BE2C (cell line): ENCODE measurements at regions not wholly inside any gene's neighbourhood (a gene's known extent, or its start where the extent isn't known, plus 50 kb on each side); places are given as distances from the start of the nearest gene placed in this dataset.

ENCODE experiments used
- DNase-seq: peaks from one replicate; pipeline ENCODE4 v3.0.0-alpha.2; 2020
- H3K27me3 ChIP-seq: fragments of 250-450 bp; sonication (Bioruptor Pico); 2 replicates; pipeline ENCODE4 v1.5.1; 2020; ENCODE audit warnings: mild to moderate bottlenecking
- H3K36me3 ChIP-seq: fragments of 250-450 bp; sonication (Bioruptor Pico); 2 replicates; pipeline ENCODE4 v1.5.1; 2020; ENCODE audit warnings: mild to moderate bottlenecking
- H3K4me1 ChIP-seq: fragments of 250-450 bp; sonication (Bioruptor Pico); 2 replicates; pipeline ENCODE4 v1.5.1; 2020
- H3K4me3 ChIP-seq: 2 replicates; pipeline ENCODE4 v1.5.1; 2011; ENCODE audit warnings: low read depth, low read length
- H3K9me3 ChIP-seq: fragments of 250-450 bp; sonication (Bioruptor Pico); 2 replicates; pipeline ENCODE4 v1.5.1; 2020
- CTCF ChIP-seq: IDR thresholded peaks from 2 replicates; pipeline ENCODE4 v1.5.1; 2012; ENCODE audit warnings: mild to moderate bottlenecking, low read depth, low read length

DNA sequence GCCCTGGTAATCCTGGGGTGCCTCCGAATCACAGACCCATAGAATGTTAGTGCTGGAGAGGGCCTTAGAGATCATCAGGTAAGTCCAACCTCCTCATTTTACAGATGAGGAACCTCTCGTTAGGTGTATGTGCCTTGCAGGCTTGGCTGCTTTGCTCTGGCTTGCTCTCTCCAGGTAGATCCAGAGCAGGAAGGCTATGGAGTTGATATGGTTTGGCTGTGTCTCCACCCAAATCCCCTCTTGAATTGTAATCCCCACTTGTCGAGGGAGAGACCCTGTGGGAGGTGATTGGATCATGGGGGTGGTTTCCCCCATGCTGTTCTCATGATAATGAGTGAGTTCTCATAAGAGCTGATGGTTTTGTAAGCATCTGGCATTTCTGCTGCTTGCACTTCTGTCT, 186.0 kb upstream of the PLXNA2 start:
- peaks cover 13% of the 10 kb centered on the region for H3K4me1 ChIP-seq
- DNase-seq: no peak
- TF ChIP-seq CTCF: no peak

GRCh38 chr1:208431721-208432120, 187.5 kb upstream of the PLXNA2 start:
- Histone ChIP-seq H3K27me3 (no peaks in the 10 kb centered on the region), H3K36me3 (no peaks in the 10 kb centered on the region), H3K4me1 (peaks cover 13% of the 10 kb centered on the region), H3K9me3 (no peaks in the 10 kb centered on the region), H3K4me3 (no peak overlapping the region)
- no peak for DNase-seq
- no peak for TF ChIP-seq CTCF

More for the DNA sequence above, 186.0 kb upstream of the PLXNA2 start:
- Histone ChIP-seq H3K9me3 (no peaks in the 10 kb centered on the region), H3K27me3 (no peaks in the 10 kb centered on the region), H3K36me3 (no peaks in the 10 kb centered on the region), H3K4me3 (no peak overlapping the region)

DNA sequence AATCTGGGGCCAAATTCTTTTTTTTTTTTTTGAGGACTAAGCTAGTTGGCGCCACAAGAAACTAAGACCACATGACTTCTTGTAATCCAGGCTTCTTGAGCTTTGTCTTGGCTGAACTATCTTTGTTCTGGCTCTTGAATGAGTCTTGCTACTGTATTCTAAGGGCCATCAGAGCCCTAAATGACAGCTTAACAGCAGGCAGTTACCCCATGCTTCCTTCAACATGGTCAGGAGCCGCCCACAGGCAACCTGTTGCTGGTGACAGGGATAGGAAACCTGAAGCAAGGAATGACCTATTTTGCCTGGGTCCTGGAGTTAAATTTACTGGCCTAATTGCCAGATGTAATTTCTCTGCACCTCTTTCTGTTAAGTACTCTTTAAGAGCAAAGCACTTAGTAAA, 188.2 kb upstream of the PLXNA2 start:
- H3K4me3 ChIP-seq: no peak overlapping the region
- TF ChIP-seq CTCF: no peak
- DNase-seq: peak; percentile 28

GRCh38 chr1:208433086-208433485, 188.9 kb upstream of the PLXNA2 start:
- no peaks in the 10 kb centered on the region for H3K9me3 ChIP-seq
- H3K27me3 ChIP-seq: no peaks in the 10 kb centered on the region
- H3K4me3 ChIP-seq: no peak overlapping the region
- peaks cover 13% of the 10 kb centered on the region for H3K4me1 ChIP-seq
- no peak for TF ChIP-seq CTCF
- no peak for DNase-seq
- H3K36me3 ChIP-seq: no peaks in the 10 kb centered on the region

More for the DNA sequence above, 188.2 kb upstream of the PLXNA2 start:
- Histone ChIP-seq H3K9me3 (no peaks in the 10 kb centered on the region), H3K27me3 (no peaks in the 10 kb centered on the region), H3K36me3 (no peaks in the 10 kb centered on the region), H3K4me1 (peaks cover 13% of the 10 kb centered on the region)

DNA sequence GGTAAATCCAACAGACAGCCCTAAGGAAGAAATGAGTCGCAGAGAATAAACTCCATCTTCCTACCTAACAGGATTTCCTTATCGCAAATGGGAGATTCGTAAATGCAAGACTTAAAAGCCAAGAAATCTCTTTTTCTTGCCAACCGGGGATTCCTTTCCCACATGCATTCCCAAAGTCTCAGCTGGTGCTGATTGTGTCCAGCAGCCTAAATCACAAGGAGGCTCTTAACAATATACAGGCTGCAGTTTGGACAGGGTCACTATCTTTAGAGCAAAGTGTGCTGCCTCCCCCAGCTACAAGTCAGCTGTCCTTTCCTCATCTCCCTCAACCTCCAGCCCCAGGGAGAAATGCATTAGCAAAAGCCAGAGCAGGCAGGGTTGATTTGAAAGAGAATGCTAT, 189.8 kb upstream of the PLXNA2 start:
- no peak overlapping the region for H3K4me3 ChIP-seq
- no peak for TF ChIP-seq CTCF
- DNase-seq: no peak

GRCh38 chr1:208437401-208437800, 193.2 kb upstream of the PLXNA2 start:
- Histone ChIP-seq H3K27me3 (no peaks in the 10 kb centered on the region), H3K9me3 (no peaks in the 10 kb centered on the region; the same call in 1 of the 2 replicates), H3K4me3 (no peak overlapping the region), H3K36me3 (no peaks in the 10 kb centered on the region), H3K4me1 (peaks cover 12% of the 10 kb centered on the region)
- TF ChIP-seq CTCF: no peak
- DNase-seq: no peak

More for the DNA sequence above, 189.8 kb upstream of the PLXNA2 start:
- Histone ChIP-seq H3K36me3 (no peaks in the 10 kb centered on the region), H3K9me3 (no peaks in the 10 kb centered on the region), H3K27me3 (no peaks in the 10 kb centered on the region), H3K4me1 (peaks cover 13% of the 10 kb centered on the region)
